ENCODE measurements at regions not wholly inside any gene's neighbourhood (a gene's known extent, or its start where the extent isn't known, plus 50 kb on each side); places are given as distances from the start of the nearest gene placed in this dataset.

DNA sequence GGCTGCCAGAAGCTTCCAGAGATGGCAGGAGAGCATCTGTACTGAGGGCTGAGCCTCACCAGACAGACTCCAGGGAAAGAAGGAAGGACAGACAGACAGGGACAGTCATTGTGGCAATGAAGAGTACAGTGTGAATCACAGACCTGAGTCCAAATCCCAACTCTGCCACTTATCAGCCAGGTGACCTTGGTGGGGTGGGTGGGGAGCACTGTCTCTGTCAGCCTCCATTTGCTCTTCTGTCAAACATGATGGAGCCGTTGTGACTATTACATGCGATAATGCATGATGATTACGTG is 85.9 kb upstream of the FSTL4 start:
- ATAC-seq: no peak
- Histone ChIP-seq H3K4me1 (no peaks in the 10 kb centered on the region), H3K27ac (no peak overlapping the region), H3K27me3 (no peaks in the 10 kb centered on the region), H3K4me3 (no peak overlapping the region), H3K36me3 (no peaks in the 10 kb centered on the region), H3K9me3 (no peaks in the 10 kb centered on the region)
- intact Hi-C loops (cut with DNase I): no loop called here
- TF ChIP-seq CTCF (IDR thresholded peaks at IDR 0.05): no peak
- no peak for DNase-seq

DNA sequence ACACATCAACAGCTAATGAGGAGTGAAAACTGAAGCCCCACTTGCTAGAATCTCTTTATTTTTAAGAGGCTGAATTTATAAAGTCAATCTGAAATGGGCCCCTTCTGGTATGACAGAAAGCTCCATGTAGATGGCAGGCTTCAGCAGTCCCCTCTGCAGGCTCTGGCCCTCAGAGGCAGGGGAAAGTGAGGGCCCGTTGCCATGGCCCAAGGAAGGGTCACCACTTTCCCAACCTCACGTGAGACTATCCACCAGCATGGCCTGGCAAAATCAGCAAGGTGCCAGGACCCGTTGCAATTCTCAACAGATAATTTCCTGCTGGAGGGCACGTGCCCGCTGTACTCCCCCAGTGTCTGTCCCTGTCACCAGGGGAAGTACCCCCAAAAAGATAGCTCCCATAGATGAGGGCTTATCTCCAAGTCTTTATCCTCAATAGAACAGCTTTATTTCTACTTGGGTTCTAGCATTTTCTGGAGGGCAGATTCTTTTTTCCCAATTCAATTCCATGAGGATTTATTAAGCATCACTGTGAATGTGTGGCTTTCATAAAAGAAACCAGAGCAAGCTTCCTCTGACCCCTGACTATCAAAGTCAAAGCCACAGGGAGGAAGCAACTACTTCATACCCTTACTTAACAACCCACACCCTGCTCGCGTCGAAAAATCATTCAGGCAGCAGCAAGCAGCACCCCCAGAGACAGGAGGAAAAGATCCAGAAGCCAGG is 85.4 kb upstream of the FSTL4 start:
- H3K36me3 ChIP-seq: no peaks in the 10 kb centered on the region
- H3K4me1 ChIP-seq: no peaks in the 10 kb centered on the region
- H3K27me3 ChIP-seq: no peaks in the 10 kb centered on the region
- no peak for TF ChIP-seq CTCF (IDR thresholded peaks at IDR 0.05)
- H3K27ac ChIP-seq: no peak overlapping the region
- ATAC-seq (no peak), DNase-seq (no peak)
- H3K9me3 ChIP-seq: no peaks in the 10 kb centered on the region
- H3K4me3 ChIP-seq: no peak overlapping the region
- intact Hi-C loops (cut with DNase I): no loop called here

DNA sequence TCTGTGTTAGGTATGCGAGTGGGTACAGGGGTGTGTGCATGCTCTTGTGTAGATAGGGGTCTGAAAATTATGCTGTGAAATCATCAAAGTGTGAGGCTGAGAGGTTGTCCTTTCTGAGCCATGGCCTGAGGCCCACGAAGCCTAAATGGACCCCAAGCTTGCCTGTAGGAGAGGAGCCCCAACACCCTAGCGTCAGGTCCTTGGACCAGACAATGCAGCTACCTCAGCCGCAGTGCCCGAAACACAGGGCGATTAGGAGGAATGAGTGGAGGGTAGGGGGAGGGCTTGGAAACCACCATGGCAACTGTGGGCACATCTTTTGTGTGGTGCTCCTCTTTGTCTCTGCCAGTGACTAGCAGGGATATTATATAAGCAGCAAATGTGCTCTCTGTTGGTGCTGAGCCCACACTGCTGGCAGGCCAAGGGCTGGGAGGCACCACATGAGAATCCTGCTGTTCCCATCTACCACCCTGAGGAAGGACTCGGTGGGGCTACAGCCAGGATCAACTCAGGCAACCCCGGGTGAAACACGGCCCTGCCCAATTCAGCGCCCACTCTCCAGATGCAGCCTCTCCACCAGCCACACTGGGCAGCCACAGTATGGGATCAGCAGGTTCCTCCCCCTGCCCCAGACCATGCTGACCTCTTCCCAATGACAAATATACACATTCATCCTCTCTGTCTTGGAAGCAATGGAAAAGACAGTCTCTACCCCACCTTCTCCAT is 84.6 kb upstream of the FSTL4 start:
- intact Hi-C loops (cut with DNase I): no loop called here
- no peak overlapping the region for H3K27ac ChIP-seq
- H3K4me3 ChIP-seq: no peak overlapping the region
- ATAC-seq (no peak), DNase-seq (no peak)
- no peaks in the 10 kb centered on the region for H3K4me1 ChIP-seq
- no peaks in the 10 kb centered on the region for H3K9me3 ChIP-seq
- no peak for TF ChIP-seq CTCF (IDR thresholded peaks at IDR 0.05)
- no peaks in the 10 kb centered on the region for H3K36me3 ChIP-seq
- no peaks in the 10 kb centered on the region for H3K27me3 ChIP-seq

GRCh38 chr5:133696006-133696584 is 83.8 kb upstream of the FSTL4 start:
- no peak for ATAC-seq
- no peaks in the 10 kb centered on the region for H3K36me3 ChIP-seq
- intact Hi-C loops (cut with DNase I): no loop called here
- TF ChIP-seq CTCF (IDR thresholded peaks at IDR 0.05): no peak
- no peak for DNase-seq
- no peaks in the 10 kb centered on the region for H3K4me1 ChIP-seq
- no peak overlapping the region for H3K27ac ChIP-seq
- no peaks in the 10 kb centered on the region for H3K9me3 ChIP-seq
- H3K4me3 ChIP-seq: no peak overlapping the region
- H3K27me3 ChIP-seq: peaks cover 5% of the 10 kb centered on the region

GRCh38 chr5:133694181-133694831 is 82.0 kb upstream of the FSTL4 start:
- no peak for TF ChIP-seq CTCF (IDR thresholded peaks at IDR 0.05)
- Histone ChIP-seq H3K27ac (no peak overlapping the region), H3K9me3 (no peaks in the 10 kb centered on the region), H3K4me1 (no peaks in the 10 kb centered on the region), H3K36me3 (no peaks in the 10 kb centered on the region), H3K27me3 (peaks cover 9% of the 10 kb centered on the region), H3K4me3 (no peak overlapping the region)
- intact Hi-C loops (cut with DNase I): no loop called here
- DNase-seq (no peak), ATAC-seq (no peak)

Measured in upper lobe of right lung (tissue), 1 donor.